K562 (cell line): ENCODE measurements at regions not wholly inside any gene's neighbourhood (a gene's known extent, or its start where the extent isn't known, plus 50 kb on each side); places are given as distances from the start of the nearest gene placed in this dataset.

Experiments used
- ATAC-seq: fragments of 200-7000 bp; cut with Tn5 transposase; 3 replicates; pipeline ENCODE4 v1.9.1; 2020; ENCODE audit warnings: moderate library complexity
- BruUV-seq: library from RNA; stranded (reverse); fragments of 400-500 nt; replicated peaks from 2 replicates; lab custom pipeline; 2021; lab: Mats Ljungman, UMichigan
- CTCF ChIA-PET: fragments of 300-600 bp; formaldehyde crosslinking; extraction: SDS; loops from one replicate; lab custom pipeline; 2021; ENCODE audit warnings: low intra/inter-chr PET ratio; lab: Yijun Ruan, JAX
- POLR2A ChIA-PET: fragments of 300-600, 350-650 bp; sonication (Branson Sonifier 250); formaldehyde crosslinking; extraction: SDS; loops from one replicate; lab custom pipeline; 2021; ENCODE audit warnings: antibody characterized with exemption, inconsistent platforms; lab: Yijun Ruan, JAX
- DNase-seq, 4 experiments: peaks; one replicate each; pipeline versions ENCODE4 v3.0.0 to v3.0.0-alpha.2; 2011 to 2018; ENCODE audit warnings: low spot score in 3 of 4, mixed read lengths in 3 of 4; ENCODE audit errors: extremely low read depth in 1 of 4
- FAIRE-seq: peaks from 2 replicates; lab custom pipeline; 2011; peaks lifted over from hg19 to GRCh38; lab: Jason Lieb, UNC
- H2AFZ ChIP-seq: 2 replicates; pipeline ENCODE4 v1.6.0; 2011; ENCODE audit warnings: low read depth, low read length, control low read depth, inconsistent platforms
- H3K27ac ChIP-seq: fragments of 200-600 bp; 3 replicates; pipeline ENCODE4 v1.8.0; 2011; ENCODE audit warnings: low read depth, mild to moderate bottlenecking, control low read depth, inconsistent platforms, low read length, moderate library complexity, mixed read lengths; ENCODE audit errors: extremely low read depth
- H3K27me3 ChIP-seq, 2 experiments: fragments of 300-600 bp in 1 of 2; 2 replicates in 1 of 2; 3 replicates in 1 of 2; pipeline versions ENCODE4 v1.6.0 to v1.8.0; 2011; ENCODE audit warnings: inconsistent platforms in 2 of 2, low read length in 2 of 2, mild to moderate bottlenecking in 1 of 2, mixed read lengths in 1 of 2, moderate library complexity in 1 of 2; ENCODE audit not compliant: control insufficient read depth in 2 of 2, insufficient read depth in 2 of 2
- H3K36me3 ChIP-seq: fragments of 300-600 bp; 3 replicates; pipeline ENCODE4 v1.8.0; 2011; ENCODE audit warnings: mild to moderate bottlenecking, low read length, inconsistent platforms; ENCODE audit not compliant: control insufficient read depth, insufficient read depth
- H3K4me1 ChIP-seq, 2 experiments: fragments of 200-600 bp in 1 of 2; replicated peaks in 1 of 2; 2 replicates in 1 of 2; 3 replicates in 1 of 2; pipeline versions ENCODE4 v1.5.1 to v1.8.0; 2011; ENCODE audit warnings: inconsistent platforms in 2 of 2, low read length in 2 of 2, mild to moderate bottlenecking in 1 of 2, mixed read lengths in 1 of 2, moderate library complexity in 1 of 2; ENCODE audit not compliant: control insufficient read depth in 2 of 2, insufficient read depth in 2 of 2
- H3K4me2 ChIP-seq: 2 replicates; pipeline ENCODE4 v1.6.1; 2011; ENCODE audit warnings: low read length, control low read depth, inconsistent platforms, mixed read lengths; ENCODE audit not compliant: insufficient read depth
- H3K4me3 ChIP-seq: fragments of 200-600 bp; sonication (generic), shearing (Covaris generic); 2 replicates; pipeline ENCODE4 v1.5.1; 2016; ENCODE audit warnings: control low read depth, inconsistent platforms
- H3K79me2 ChIP-seq: fragments of 200-600 bp; 3 replicates; pipeline ENCODE4 v1.8.0; 2011; ENCODE audit warnings: low read length, inconsistent platforms; ENCODE audit not compliant: control insufficient read depth, insufficient read depth
- H3K9ac ChIP-seq, 2 experiments: 2 replicates each; pipeline versions ENCODE4 v1.6.0 to v1.6.1; 2011; ENCODE audit warnings: low read depth in 2 of 2, low read length in 2 of 2, control low read depth in 1 of 2, inconsistent platforms in 1 of 2, mild to moderate bottlenecking in 1 of 2, mixed read lengths in 1 of 2; ENCODE audit not compliant: insufficient read depth in 1 of 2
- H3K9me1 ChIP-seq: one replicate; pipeline ENCODE4 v1.6.0; 2011; ENCODE audit warnings: inconsistent platforms, mild to moderate bottlenecking, low read length, moderate library complexity; ENCODE audit not compliant: control insufficient read depth, insufficient read depth
- H3K9me3 ChIP-seq: replicated peaks from 2 replicates; pipeline ENCODE4 v1.5.1; 2011; ENCODE audit warnings: low read depth, low read length, inconsistent platforms; ENCODE audit not compliant: control insufficient read depth, insufficient read depth
- H4K20me1 ChIP-seq: replicated peaks from 2 replicates; pipeline ENCODE4 v1.6.1; 2011; ENCODE audit warnings: low read length, inconsistent platforms, mixed read lengths; ENCODE audit not compliant: control insufficient read depth, insufficient read depth
- ETV5 ChIP-seq: sonication (generic); formaldehyde crosslinking; IDR thresholded peaks from 2 replicates; pipeline ENCODE4 v1.4.0; 2020; ENCODE audit warnings: low read depth, mild to moderate bottlenecking, missing genetic modification reagents
- RAD21 ChIP-seq, 2 experiments: fragments of 250-450 bp in 1 of 2; fragments of 450-650 bp in 1 of 2; sonication (Bioruptor Pico) in 1 of 2; formaldehyde crosslinking in 1 of 2; IDR thresholded peaks in 1 of 2; conservative IDR thresholded peaks in 1 of 2; 2 replicates each; pipeline versions ENCODE4 v1.4.0 to v1.8.0; 2020 to 2022; ENCODE audit warnings: mild to moderate bottlenecking in 2 of 2, moderate library complexity in 1 of 2
- TFAM ChIP-seq: fragments of 250-450 bp; sonication (Bioruptor Pico); conservative IDR thresholded peaks from 2 replicates; pipeline ENCODE4 v1.5.0; 2021; ENCODE audit warnings: mild to moderate bottlenecking, moderate library complexity
- WGBS: fragments of 100-300 bp; shearing (Covaris generic); methylation state at CpG from one replicate; pipeline ENCODE4 v1.1.6; 2016; ENCODE audit warnings: low coverage, mixed read lengths; ENCODE audit not compliant: insufficient coverage; ENCODE audit errors: missing lambda C conversion rate; 5-methylcytosine and 5-hydroxymethylcytosine counted together
- in situ Hi-C: fragments of 300-500 bp; cut with MboI; formaldehyde crosslinking; loops from 4 replicates; pipeline ENCODE4 v1.15.0; 2018; ENCODE audit warnings: inconsistent platforms, mixed read lengths
- intact Hi-C: fragments of 100-400 bp; cut with micrococcal nuclease; formaldehyde crosslinking; loops from 2 replicates; pipeline ENCODE4 v1.14.2; 2022
- TF ChIP-seq, protein P1 (sequence below), 3 experiments: IDR thresholded peaks in 2 of 3; conservative IDR thresholded peaks in 1 of 3; 2 replicates each; pipeline ENCODE4 v1.5.1; 2011 to 2012; ENCODE audit warnings: low read length in 3 of 3, mild to moderate bottlenecking in 3 of 3, control low read depth in 2 of 3, improper control_type of control experiment in 1 of 3, inconsistent platforms in 1 of 3, low read depth in 1 of 3, mixed read lengths in 1 of 3, moderate library complexity in 1 of 3; ENCODE audit not compliant: insufficient read depth in 2 of 3

DNA sequence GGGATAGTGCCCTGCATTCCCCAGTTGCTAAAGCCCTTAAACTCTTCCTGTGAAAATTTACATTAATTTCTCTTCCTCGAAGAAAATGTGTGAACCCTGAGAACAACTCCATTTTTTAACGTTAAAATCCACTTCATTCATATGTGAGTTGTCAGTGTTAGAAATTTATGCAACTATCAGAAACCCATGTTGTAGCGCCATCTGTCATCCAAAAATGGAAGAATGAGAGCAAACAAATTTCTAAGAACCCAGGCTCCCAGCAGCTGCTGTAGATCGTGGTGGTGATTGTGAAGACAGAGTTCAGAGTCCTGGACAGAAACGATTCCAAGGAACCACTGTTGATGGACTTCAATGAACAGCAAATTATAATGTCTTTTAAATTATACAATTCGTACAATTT, 179.7 kb upstream of the NDN start:
- no peak overlapping the region for H3K27ac ChIP-seq
- H3K9me3 ChIP-seq, result no peaks in the 10 kb centered on the region
- ATAC-seq (no peak), DNase-seq (peak in 1 of 4 experiments; percentile 34)
- H4K20me1 ChIP-seq, result no peaks in the 10 kb centered on the region
- 1% methylated on average over 6 of the region's 6 CpGs for WGBS
- H3K9me1 ChIP-seq, result no peaks in the 10 kb centered on the region
- intact Hi-C loops (no loop called here), in situ Hi-C loops (loop anchor here (10.0 kb wide), 1 partner anchor 222 kb away; the partner anchor contains the start of gene MAGEL2)
- H3K27me3 ChIP-seq, result no peaks in the 10 kb centered on the region
- TF ChIP-seq RAD21 (CRISPR knock-in tag; conservative IDR thresholded peaks at IDR 0.05 in 1 of 2, IDR thresholded peaks at IDR 0.05 in 1 of 2), result peak in 1 of 2 experiments; percentile 34; a peak in 1 of 4 replicates
- TF ChIP-seq ETV5 (CRISPR knock-in tag), result no peak
- TF ChIP-seq, protein P1, sequence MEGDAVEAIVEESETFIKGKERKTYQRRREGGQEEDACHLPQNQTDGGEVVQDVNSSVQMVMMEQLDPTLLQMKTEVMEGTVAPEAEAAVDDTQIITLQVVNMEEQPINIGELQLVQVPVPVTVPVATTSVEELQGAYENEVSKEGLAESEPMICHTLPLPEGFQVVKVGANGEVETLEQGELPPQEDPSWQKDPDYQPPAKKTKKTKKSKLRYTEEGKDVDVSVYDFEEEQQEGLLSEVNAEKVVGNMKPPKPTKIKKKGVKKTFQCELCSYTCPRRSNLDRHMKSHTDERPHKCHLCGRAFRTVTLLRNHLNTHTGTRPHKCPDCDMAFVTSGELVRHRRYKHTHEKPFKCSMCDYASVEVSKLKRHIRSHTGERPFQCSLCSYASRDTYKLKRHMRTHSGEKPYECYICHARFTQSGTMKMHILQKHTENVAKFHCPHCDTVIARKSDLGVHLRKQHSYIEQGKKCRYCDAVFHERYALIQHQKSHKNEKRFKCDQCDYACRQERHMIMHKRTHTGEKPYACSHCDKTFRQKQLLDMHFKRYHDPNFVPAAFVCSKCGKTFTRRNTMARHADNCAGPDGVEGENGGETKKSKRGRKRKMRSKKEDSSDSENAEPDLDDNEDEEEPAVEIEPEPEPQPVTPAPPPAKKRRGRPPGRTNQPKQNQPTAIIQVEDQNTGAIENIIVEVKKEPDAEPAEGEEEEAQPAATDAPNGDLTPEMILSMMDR (IDR thresholded peaks at IDR 0.05 in 2 of 3, conservative IDR thresholded peaks at IDR 0.05 in 1 of 3; ENCODE audit: insufficient read depth in 2 of 3, low read depth in 1 of 3, low read length in 3 of 3), result peak; percentile 15 to 45 (median 31); a peak in 3 of 6 replicates
- no peak for TF ChIP-seq TFAM (CRISPR knock-in tag)
- TF ChIP-seq, all 486 proteins: peak for 2
- Histone ChIP-seq H3K4me3 (no peak overlapping the region), H3K36me3 (no peaks in the 10 kb centered on the region), H3K4me2 (no peak overlapping the region), H3K9ac (no peak overlapping the region), H3K79me2 (no peaks in the 10 kb centered on the region), H2AFZ (no peak overlapping the region), H3K4me1 (peaks cover 0 to 5% of the 10 kb centered on the region in 2 experiments; a peak in 1 of 5 replicates)
- ChIA-PET POLR2A (no interaction called here), CTCF (interaction anchor here (1.4 to 1.6 kb wide), 2 partner anchors 217 to 224 kb away, joined by 7 to 8 read pairs; no protein-coding TSS in a partner anchor)
- FAIRE-seq, result no peak
- BruUV-seq, result no TSS peak
